B cell (primary cell): ENCODE measurements at regions not wholly inside any gene's neighbourhood (a gene's known extent, or its start where the extent isn't known, plus 50 kb on each side); places are given as distances from the start of the nearest gene placed in this dataset.

Experiments
- ATAC-seq: fragments of 200-7000 bp; cut with Tn5 transposase; one replicate; pipeline ENCODE4 v1.10.0; 2021; ENCODE audit warnings: low read depth, mild to moderate bottlenecking, moderate number of reproducible peaks, moderate library complexity
- CTCF ChIA-PET: fragments of 350-600 bp; sonication (Branson Sonifier 250); formaldehyde crosslinking; loops from one replicate; lab custom pipeline; 2021; ENCODE audit warnings: antibody characterized with exemption, inconsistent platforms; lab: Charles Lee
- POLR2A ChIA-PET: fragments of 350-600 bp; sonication (Branson Sonifier 250); formaldehyde crosslinking; loops from one replicate; lab custom pipeline; 2021; ENCODE audit warnings: antibody characterized with exemption; lab: Charles Lee
- DNase-seq: peaks from one replicate; pipeline ENCODE4 v3.0.0; 2013
- H2AFZ ChIP-seq: 2 replicates; pipeline ENCODE4 v1.6.1; 2012; ENCODE audit warnings: mild to moderate bottlenecking, low read depth, low read length; ENCODE audit not compliant: insufficient read depth, poor library complexity, severe bottlenecking
- H3K27ac ChIP-seq, 2 donors: 1 replicate in 1 of 2; 2 replicates in 1 of 2; pipeline ENCODE4 v1.5.1; 2012 to 2013; ENCODE audit warnings: low read length in 2 of 2, mild to moderate bottlenecking in 2 of 2, moderate library complexity in 1 of 2
- H3K27me3 ChIP-seq, 4 experiments: fragments of 200-600 bp in 1 of 4; sonication (generic) in 1 of 4; replicated peaks in 1 of 4; 1 replicate in 2 of 4; 2 replicates in 2 of 4; pipeline versions ENCODE4 v1.6.1 to v1.7.0; 2013 to 2016; ENCODE audit warnings: low read length in 3 of 4, mild to moderate bottlenecking in 2 of 4, mixed read lengths in 1 of 4, moderate library complexity in 1 of 4; ENCODE audit not compliant: insufficient read depth in 4 of 4, control insufficient read depth in 3 of 4; ENCODE audit errors: control extremely low read depth in 1 of 4
- H3K36me3 ChIP-seq, 2 experiments: replicated peaks in 1 of 2; 1 replicate in 1 of 2; 2 replicates in 1 of 2; pipeline versions ENCODE4 v1.6.1 to v1.7.1; 2013; ENCODE audit warnings: low read length in 1 of 2; ENCODE audit not compliant: insufficient read depth in 2 of 2, control insufficient read depth in 1 of 2; ENCODE audit errors: control extremely low read depth in 1 of 2, extremely low read depth in 1 of 2
- H3K4me1 ChIP-seq, 2 donors: fragments of 200-600 bp in 1 of 2; sonication (generic) in 1 of 2; 1 replicate in 1 of 2; 2 replicates in 1 of 2; pipeline versions ENCODE4 v1.5.1 to v1.6.1; 2013 to 2017; ENCODE audit warnings: low read length in 2 of 2; ENCODE audit not compliant: control insufficient read depth in 2 of 2, insufficient read depth in 2 of 2
- H3K4me2 ChIP-seq: replicated peaks from 2 replicates; pipeline ENCODE3; 2012; ENCODE audit warnings: mild to moderate bottlenecking, low read depth, low read length; ENCODE audit not compliant: poor library complexity, severe bottlenecking
- H3K4me3 ChIP-seq, 5 experiments: fragments of 200-600 bp in 1 of 5; sonication (generic) in 1 of 5; 1 replicate in 3 of 5; 2 replicates in 2 of 5; pipeline versions ENCODE4 v1.5.1 to v1.7.0; 2011 to 2016; ENCODE audit warnings: low read length in 4 of 5, mild to moderate bottlenecking in 4 of 5, low read depth in 2 of 5, control low read depth in 1 of 5, moderate library complexity in 1 of 5; ENCODE audit not compliant: insufficient read depth in 1 of 5; ENCODE audit errors: control extremely low read depth in 1 of 5, extremely low read depth in 1 of 5
- H3K79me2 ChIP-seq: fragments of 200-600 bp; sonication (generic); one replicate; pipeline ENCODE4 v1.6.0; 2016; ENCODE audit warnings: low read length; ENCODE audit not compliant: control insufficient read depth, insufficient read depth
- H3K9ac ChIP-seq: fragments of 200-600 bp; sonication (generic); 2 replicates; pipeline ENCODE4 v1.6.1; 2017; ENCODE audit warnings: mild to moderate bottlenecking, low read length, moderate library complexity
- H3K9me3 ChIP-seq, 3 donors: one replicate each; pipeline versions ENCODE4 v1.6.1 to v1.7.1; 2013; ENCODE audit warnings: low read length in 2 of 3; ENCODE audit not compliant: control insufficient read depth in 2 of 3, insufficient read depth in 1 of 3; ENCODE audit errors: control extremely low read depth in 1 of 3
- H4K20me1 ChIP-seq: 2 replicates; pipeline ENCODE4 v1.6.0; 2012; ENCODE audit warnings: mild to moderate bottlenecking, low read length; ENCODE audit not compliant: insufficient read depth, control insufficient read depth, poor library complexity, severe bottlenecking
- H3K27ac Mint-ChIP-seq: one replicate; pipeline ENCODE4 v1.8.0; 2021; ENCODE audit warnings: mixed read lengths
- H3K27me3 Mint-ChIP-seq: one replicate; pipeline ENCODE4 v1.8.0; 2021; ENCODE audit warnings: mixed read lengths
- H3K4me1 Mint-ChIP-seq: one replicate; pipeline ENCODE4 v1.8.0; 2021; ENCODE audit warnings: mixed read lengths
- H3K4me3 Mint-ChIP-seq: one replicate; pipeline ENCODE4 v1.8.0; 2021; ENCODE audit warnings: mixed read lengths
- H3K9me3 Mint-ChIP-seq: one replicate; pipeline ENCODE4 v1.8.0; 2022; ENCODE audit warnings: mixed read lengths; ENCODE audit not compliant: insufficient read depth
- CTCF ChIP-seq: fragments of 200-600 bp; IDR thresholded peaks from one replicate; pipeline ENCODE4 v1.8.0; 2022; ENCODE audit warnings: antibody characterized with exemption, mild to moderate bottlenecking
- EZH2 ChIP-seq: IDR thresholded peaks from 2 replicates; pipeline ENCODE4 v1.6.1; 2012; ENCODE audit warnings: borderline replicate concordance, low read depth, mild to moderate bottlenecking, moderate library complexity, low read length; ENCODE audit not compliant: insufficient read depth, poor library complexity, severe bottlenecking
- WGBS: methylation state at CpG from one replicate; pipeline ENCODE4 v1.1.5; 2013; ENCODE audit warnings: missing lambda C conversion rate; ENCODE audit not compliant: insufficient coverage; 5-methylcytosine and 5-hydroxymethylcytosine counted together
- intact Hi-C: fragments of 100-400 bp; cut with micrococcal nuclease; formaldehyde crosslinking; loops from one replicate; pipeline ENCODE4 v1.10.0; 2022

GRCh38 chr1:84750110-84750730 lies 60.0 kb upstream of the SSX2IP start:
- no peaks in the 10 kb centered on the region for H3K79me2 ChIP-seq
- H4K20me1 ChIP-seq = no peaks in the 10 kb centered on the region
- peaks cover 0 to 1% (median 0%) of the 10 kb centered on the region in 3 donors for H3K9me3 ChIP-seq
- ChIA-PET CTCF (interaction anchor here (0.9 to 2.4 kb wide), 3 partner anchors 9 to 315 kb away, joined by 4 to 5 read pairs (median 4); no protein-coding TSS in a partner anchor), POLR2A (no interaction called here)
- H3K4me3 Mint-ChIP-seq = no peak overlapping the region
- no peak overlapping the region for H3K27ac Mint-ChIP-seq
- no peak overlapping the region for H3K9ac ChIP-seq
- DNase-seq (no peak), ATAC-seq (no peak)
- peaks cover 33% of the 10 kb centered on the region for H3K27me3 Mint-ChIP-seq
- 63% methylated on average over 2 of the region's 6 CpGs for WGBS
- no peaks in the 10 kb centered on the region for H3K36me3 ChIP-seq
- peaks cover 0 to 15% (median 5%) of the 10 kb centered on the region in 4 experiments for H3K27me3 ChIP-seq
- peaks cover 0 to 3% of the 10 kb centered on the region in 2 donors for H3K4me1 ChIP-seq
- intact Hi-C loops = no loop called here
- no peak overlapping the region for H3K4me2 ChIP-seq
- peaks cover 3% of the 10 kb centered on the region for H3K4me1 Mint-ChIP-seq
- no peak overlapping the region for H3K27ac ChIP-seq
- no peak overlapping the region for H2AFZ ChIP-seq
- no peaks in the 10 kb centered on the region for H3K9me3 Mint-ChIP-seq
- no peak overlapping the region for H3K4me3 ChIP-seq
- TF ChIP-seq EZH2 = no peak
- no peak for TF ChIP-seq CTCF

GRCh38 chr1:84749427-84749826 lies 59.2 kb upstream of the SSX2IP start:
- no peaks in the 10 kb centered on the region for H3K9me3 Mint-ChIP-seq
- Histone ChIP-seq H3K79me2 (no peaks in the 10 kb centered on the region), H3K9me3 (peaks cover 0 to 1% (median 0%) of the 10 kb centered on the region in 3 donors), H2AFZ (no peak overlapping the region), H3K27me3 (peaks cover 0 to 15% (median 5%) of the 10 kb centered on the region in 4 experiments), H3K27ac (no peak overlapping the region), H3K4me3 (no peak overlapping the region), H3K9ac (no peak overlapping the region), H3K36me3 (no peaks in the 10 kb centered on the region), H3K4me1 (peaks cover 0 to 3% of the 10 kb centered on the region in 2 donors), H4K20me1 (no peaks in the 10 kb centered on the region), H3K4me2 (no peak overlapping the region)
- H3K4me3 Mint-ChIP-seq = no peak overlapping the region
- no peak overlapping the region for H3K27ac Mint-ChIP-seq
- ChIA-PET CTCF (interaction anchor here (1.7 to 2.4 kb wide), 2 partner anchors 10 to 14 kb away, joined by 4 to 5 read pairs; no protein-coding TSS in a partner anchor), POLR2A (no interaction called here)
- H3K4me1 Mint-ChIP-seq = peaks cover 3% of the 10 kb centered on the region
- peaks cover 33% of the 10 kb centered on the region for H3K27me3 Mint-ChIP-seq
- no peak for ATAC-seq
- TF ChIP-seq CTCF (no peak), EZH2 (no peak)
- intact Hi-C loops = no loop called here
- WGBS = 73% methylated on average over 2 of the region's 2 CpGs
- DNase-seq = no peak
